DOHH2 (cell line): ENCODE measurements at regions not wholly inside any gene's neighbourhood (a gene's known extent, or its start where the extent isn't known, plus 50 kb on each side); places are given as distances from the start of the nearest gene placed in this dataset.
"Not testable (repeated sequence)": the region's sequence is repeated elsewhere in the genome, so short reads cannot be mapped to it uniquely, and the experiment has no call there.

Source experiments
- H3F3A ChIP-seq: fragments of 200-600 bp; sonication (generic), shearing (Covaris generic); 2 replicates; pipeline ENCODE4 v1.6.0; 2016; ENCODE audit warnings: antibody characterized with exemption, mild to moderate bottlenecking; ENCODE audit not compliant: control insufficient read depth, insufficient read depth
- H3K27ac ChIP-seq: fragments of 200-600 bp; sonication (generic); 2 replicates; pipeline ENCODE4 v1.5.1; 2014; ENCODE audit warnings: low read depth, mild to moderate bottlenecking, low read length, moderate library complexity
- H3K27me3 ChIP-seq: fragments of 200-600 bp; sonication (generic); 2 replicates; pipeline ENCODE4 v1.6.1; 2014; ENCODE audit warnings: mild to moderate bottlenecking, low read length, mixed read lengths; ENCODE audit not compliant: control insufficient read depth
- H3K36me3 ChIP-seq: fragments of 200-600 bp; sonication (generic); 2 replicates; pipeline ENCODE4 v1.6.1; 2014; ENCODE audit warnings: mild to moderate bottlenecking, low read length, moderate library complexity, mixed read lengths; ENCODE audit not compliant: control insufficient read depth
- H3K4me1 ChIP-seq: fragments of 200-600 bp; sonication (generic); 2 replicates; pipeline ENCODE4 v1.6.1; 2014; ENCODE audit warnings: mild to moderate bottlenecking, low read length, mixed read lengths; ENCODE audit not compliant: control insufficient read depth
- H3K4me2 ChIP-seq: fragments of 200-600 bp; sonication (generic); 2 replicates; pipeline ENCODE4 v1.6.0; 2014; ENCODE audit warnings: mild to moderate bottlenecking, low read length, moderate library complexity
- H3K4me3 ChIP-seq: fragments of 200-600 bp; sonication (generic); 2 replicates; pipeline ENCODE4 v1.5.1; 2014; ENCODE audit warnings: mild to moderate bottlenecking, low read length, mixed read lengths
- H3K79me2 ChIP-seq: fragments of 200-600 bp; sonication (generic); 2 replicates; pipeline ENCODE4 v1.6.1; 2014; ENCODE audit warnings: mild to moderate bottlenecking, low read length, mixed read lengths; ENCODE audit not compliant: control insufficient read depth
- H3K9me2 ChIP-seq: fragments of 200-600 bp; sonication (generic); replicated peaks from 2 replicates; pipeline ENCODE4 v1.6.1; 2014; ENCODE audit warnings: mild to moderate bottlenecking, low read length, mixed read lengths; ENCODE audit not compliant: control insufficient read depth
- H3K9me3 ChIP-seq: fragments of 200-600 bp; sonication (generic); 2 replicates; pipeline ENCODE4 v1.6.1; 2014; ENCODE audit warnings: antibody characterized with exemption, low read length, mixed read lengths; ENCODE audit not compliant: control insufficient read depth, insufficient read depth
- H4K20me1 ChIP-seq: fragments of 200-600 bp; sonication (generic); 2 replicates; pipeline ENCODE4 v1.6.0; 2014; ENCODE audit warnings: low read depth, mild to moderate bottlenecking, antibody characterized with exemption, low read length, moderate library complexity; ENCODE audit not compliant: control insufficient read depth, insufficient read depth
- EZH2phosphoT487 ChIP-seq: fragments of 200-600 bp; sonication (generic); IDR thresholded peaks from 2 replicates; pipeline ENCODE4 v1.6.1; 2017; ENCODE audit warnings: borderline replicate concordance, mild to moderate bottlenecking, antibody characterized with exemption, low read length, moderate library complexity, mixed read lengths
- TF ChIP-seq, protein P1 (sequence below): fragments of 200-600 bp; sonication (generic); IDR thresholded peaks from one replicate; pipeline ENCODE4 v1.5.1; 2014; ENCODE audit warnings: antibody characterized with exemption, mild to moderate bottlenecking, low read depth, low read length; ENCODE audit not compliant: poor library complexity, severe bottlenecking

- Histone ChIP-seq H3K36me3 (no peaks in the 10 kb centered on the region), H3K9me3 (no peaks in the 10 kb centered on the region), H3K27ac (no peak overlapping the region), H3K79me2 (no peaks in the 10 kb centered on the region), H3K27me3 (no peaks in the 10 kb centered on the region), H3K4me2 (peak overlapping the region; percentile 44), H3K9me2 (no peaks in the 10 kb centered on the region), H3K4me3 (peak overlapping the region; percentile 3), H3F3A (peaks cover 6% of the 10 kb centered on the region; the same call in 1 of the 2 replicates), H4K20me1 (no peaks in the 10 kb centered on the region), H3K4me1 (peaks cover 49% of the 10 kb centered on the region)
- TF ChIP-seq, protein P1, sequence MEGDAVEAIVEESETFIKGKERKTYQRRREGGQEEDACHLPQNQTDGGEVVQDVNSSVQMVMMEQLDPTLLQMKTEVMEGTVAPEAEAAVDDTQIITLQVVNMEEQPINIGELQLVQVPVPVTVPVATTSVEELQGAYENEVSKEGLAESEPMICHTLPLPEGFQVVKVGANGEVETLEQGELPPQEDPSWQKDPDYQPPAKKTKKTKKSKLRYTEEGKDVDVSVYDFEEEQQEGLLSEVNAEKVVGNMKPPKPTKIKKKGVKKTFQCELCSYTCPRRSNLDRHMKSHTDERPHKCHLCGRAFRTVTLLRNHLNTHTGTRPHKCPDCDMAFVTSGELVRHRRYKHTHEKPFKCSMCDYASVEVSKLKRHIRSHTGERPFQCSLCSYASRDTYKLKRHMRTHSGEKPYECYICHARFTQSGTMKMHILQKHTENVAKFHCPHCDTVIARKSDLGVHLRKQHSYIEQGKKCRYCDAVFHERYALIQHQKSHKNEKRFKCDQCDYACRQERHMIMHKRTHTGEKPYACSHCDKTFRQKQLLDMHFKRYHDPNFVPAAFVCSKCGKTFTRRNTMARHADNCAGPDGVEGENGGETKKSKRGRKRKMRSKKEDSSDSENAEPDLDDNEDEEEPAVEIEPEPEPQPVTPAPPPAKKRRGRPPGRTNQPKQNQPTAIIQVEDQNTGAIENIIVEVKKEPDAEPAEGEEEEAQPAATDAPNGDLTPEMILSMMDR = no peak
- TF ChIP-seq EZH2phosphoT487 = no peak
Observed at GRCh38 chr1:173329726-173330125, 122.6 kb upstream of the TNFSF4 start.

DNA sequence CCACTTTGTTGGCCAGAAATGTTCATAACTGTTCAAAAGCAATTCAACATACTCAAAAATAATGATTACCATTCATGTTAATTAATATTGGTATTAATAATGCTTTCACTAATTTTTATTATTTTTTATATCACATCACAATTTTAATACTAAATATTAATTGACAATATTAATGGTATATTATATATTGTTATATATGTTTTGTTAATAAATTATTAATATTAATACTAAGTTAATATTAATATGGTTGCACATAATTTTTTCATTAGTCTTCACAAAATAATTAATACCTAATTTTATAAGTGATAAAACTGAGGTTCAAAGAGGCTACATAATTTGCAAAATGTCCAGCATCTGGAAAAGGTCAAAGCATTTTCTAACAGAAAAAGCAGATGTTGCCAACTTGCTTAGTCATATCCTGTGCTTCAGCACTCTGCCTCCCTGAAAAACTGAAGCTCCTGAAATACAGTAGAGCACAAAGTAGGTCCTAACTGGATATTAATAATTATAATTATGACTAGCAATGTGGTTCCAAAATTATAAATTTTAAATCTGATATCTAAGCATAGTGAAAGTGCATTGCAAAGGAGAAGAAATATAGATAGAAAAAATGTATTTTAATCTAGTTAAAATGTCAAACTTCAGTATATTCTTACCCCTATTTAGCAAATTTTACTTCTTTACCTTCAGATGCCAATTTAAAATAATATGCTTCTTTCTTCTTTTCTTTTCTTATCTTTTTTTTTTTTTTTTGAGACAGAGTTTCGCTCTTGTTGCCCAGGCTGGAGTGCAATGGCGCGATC lies 123.2 kb upstream of the TNFSF4 start:
- no peaks in the 10 kb centered on the region for H3K36me3 ChIP-seq
- H3K27ac ChIP-seq = 0 out of 2 replicates have a peak overlapping the region, but pooled peaks have one; percentile 41
- peaks cover 49% of the 10 kb centered on the region for H3K4me1 ChIP-seq
- no peaks in the 10 kb centered on the region for H3K9me3 ChIP-seq
- no peaks in the 10 kb centered on the region for H3K27me3 ChIP-seq
- H3K9me2 ChIP-seq = no peaks in the 10 kb centered on the region
- H3K4me2 ChIP-seq = peak overlapping the region; percentile 73
- peak overlapping the region; percentile 8; the same call in 1 of the 2 replicates for H3K4me3 ChIP-seq
- H4K20me1 ChIP-seq = no peaks in the 10 kb centered on the region
- H3K79me2 ChIP-seq = no peaks in the 10 kb centered on the region
- TF ChIP-seq, protein P1 = no peak
- TF ChIP-seq EZH2phosphoT487 = no peak
- H3F3A ChIP-seq = peaks cover 6% of the 10 kb centered on the region; the same call in 1 of the 2 replicates

DNA sequence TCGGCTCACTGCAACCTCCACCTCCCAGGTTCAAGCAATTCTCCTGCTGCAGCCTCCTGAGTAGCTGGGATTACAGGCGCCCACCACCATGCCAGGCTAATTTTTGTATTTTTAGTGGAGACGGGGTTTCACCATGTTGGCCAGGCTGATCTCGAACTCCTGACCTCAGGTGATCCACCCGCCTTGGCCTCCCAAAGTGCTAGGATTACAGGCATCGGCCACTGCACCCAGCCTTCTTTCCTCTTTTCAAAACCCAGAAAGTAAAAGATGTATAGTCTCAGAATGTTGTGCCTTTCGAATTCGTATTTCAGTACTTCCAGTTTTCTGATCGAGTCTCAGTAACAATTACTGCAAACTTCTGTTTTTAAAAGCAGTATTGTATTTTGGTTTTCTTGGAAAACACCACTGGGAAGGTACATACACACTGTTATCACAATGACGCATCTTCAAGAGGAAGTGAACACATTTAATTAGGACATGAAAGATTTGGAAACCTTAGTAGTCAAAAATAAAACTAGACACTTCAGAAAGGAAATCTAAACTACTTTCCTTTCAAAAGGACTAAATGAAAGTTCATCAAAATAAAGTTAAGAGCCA lies 123.9 kb upstream of the TNFSF4 start:
- Histone ChIP-seq H3K27ac (peak overlapping the region; percentile 41), H3K4me2 (peak overlapping the region; percentile 73), H3K4me3 (peak overlapping the region; percentile 44), H3K4me1 (peaks cover 49% of the 10 kb centered on the region)
- H3K9me3 ChIP-seq, H3K27me3 ChIP-seq, H3F3A ChIP-seq, H4K20me1 ChIP-seq, H3K36me3 ChIP-seq, H3K9me2 ChIP-seq, H3K79me2 ChIP-seq: not testable (repeated sequence)

DNA sequence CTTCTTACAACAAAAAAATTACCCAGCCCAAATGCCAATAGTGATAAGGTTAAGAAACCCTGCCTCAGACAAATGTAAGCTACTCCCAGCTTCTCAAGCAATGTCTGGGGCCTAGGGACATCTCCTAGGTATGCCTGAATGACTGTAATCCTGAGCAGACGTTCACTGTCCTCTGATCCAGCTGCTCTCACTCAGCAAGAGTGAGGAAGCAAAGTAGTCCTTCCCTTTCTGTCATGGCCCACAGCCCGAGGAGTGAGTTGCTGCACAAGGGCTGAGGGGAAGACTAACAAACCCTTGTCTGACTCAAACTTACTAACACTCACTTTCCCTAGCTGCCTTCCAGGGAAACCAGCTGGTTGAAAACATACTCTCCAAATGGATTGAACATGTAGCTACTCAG lies 124.9 kb upstream of the TNFSF4 start:
- H3K36me3 ChIP-seq = no peaks in the 10 kb centered on the region
- peak overlapping the region; percentile 44; the same call in 1 of the 2 replicates for H3K4me3 ChIP-seq
- peak overlapping the region; percentile 73 for H3K4me2 ChIP-seq
- H3K4me1 ChIP-seq = peaks cover 49% of the 10 kb centered on the region
- no peaks in the 10 kb centered on the region for H3K9me3 ChIP-seq
- H3F3A ChIP-seq = peaks cover 6% of the 10 kb centered on the region; the same call in 1 of the 2 replicates
- no peak for TF ChIP-seq EZH2phosphoT487
- TF ChIP-seq, protein P1 = no peak
- peak overlapping the region; percentile 41 for H3K27ac ChIP-seq
- H3K9me2 ChIP-seq = no peaks in the 10 kb centered on the region
- H4K20me1 ChIP-seq = no peaks in the 10 kb centered on the region
- no peaks in the 10 kb centered on the region for H3K79me2 ChIP-seq
- no peaks in the 10 kb centered on the region for H3K27me3 ChIP-seq
